GM18867 (cell line): ENCODE measurements at regions not wholly inside any gene's neighbourhood (a gene's known extent, or its start where the extent isn't known, plus 50 kb on each side); places are given as distances from the start of the nearest gene placed in this dataset.
"Not testable (repeated sequence)": the region's sequence is repeated elsewhere in the genome, so short reads cannot be mapped to it uniquely, and the experiment has no call there.

Experiments
- ATAC-seq: cut with Tn5 transposase; IDR thresholded peaks from one replicate; pipeline ENCODE4 v1.9.1; 2021; ENCODE audit warnings: mild to moderate bottlenecking, moderate library complexity; ENCODE audit not compliant: unreplicated experiment

GRCh38 chr14:66311058-66311457, 175.1 kb upstream of the CCDC196 start:
- ATAC-seq: no peak

GRCh38 chr14:66311990-66312389, 174.2 kb upstream of the CCDC196 start:
- no peak for ATAC-seq

- no peak for ATAC-seq
Observed at GRCh38 chr14:66312451-66312850, 173.7 kb upstream of the CCDC196 start.

- no peak for ATAC-seq
Observed at GRCh38 chr14:66315098-66315497, 171.1 kb upstream of the CCDC196 start.

- no peak for ATAC-seq
Observed at GRCh38 chr14:66315548-66315947, 170.6 kb upstream of the CCDC196 start.

GRCh38 chr14:66322564-66322963, 163.6 kb upstream of the CCDC196 start:
- ATAC-seq: no peak

- no peak for ATAC-seq
Observed at GRCh38 chr14:66330228-66330627, 155.9 kb upstream of the CCDC196 start.

- no peak for ATAC-seq
Observed at GRCh38 chr14:66330916-66331315, 155.3 kb upstream of the CCDC196 start.

- not testable (repeated sequence) for ATAC-seq
Observed at GRCh38 chr14:66333293-66333692, 152.9 kb upstream of the CCDC196 start.

- ATAC-seq: no peak
Observed at GRCh38 chr14:66341239-66341638, 144.9 kb upstream of the CCDC196 start.

- ATAC-seq: no peak
Observed at GRCh38 chr14:66345986-66346385, 140.2 kb upstream of the CCDC196 start.

- ATAC-seq: no peak
Observed at GRCh38 chr14:66351310-66351709, 134.9 kb upstream of the CCDC196 start.

- ATAC-seq: no peak
Observed at GRCh38 chr14:66359500-66359899, 126.7 kb upstream of the CCDC196 start.

- no peak for ATAC-seq
Observed at GRCh38 chr14:66360366-66360926, 125.7 kb upstream of the CCDC196 start.

GRCh38 chr14:66361013-66361412, 125.2 kb upstream of the CCDC196 start:
- no peak for ATAC-seq

GRCh38 chr14:66365388-66365787, 120.8 kb upstream of the CCDC196 start:
- ATAC-seq: no peak

GRCh38 chr14:66369157-66369697, 116.9 kb upstream of the CCDC196 start:
- ATAC-seq: no peak

GRCh38 chr14:66371776-66372175, 114.4 kb upstream of the CCDC196 start:
- ATAC-seq: no peak

GRCh38 chr14:66375046-66375964, 110.9 kb upstream of the CCDC196 start:
- no peak for ATAC-seq

GRCh38 chr14:66377574-66377973, 108.6 kb upstream of the CCDC196 start:
- no peak for ATAC-seq

GRCh38 chr14:66378712-66379505, 107.3 kb upstream of the CCDC196 start:
- no peak for ATAC-seq
